Erythroblast (primary cell): ENCODE measurements at regions not wholly inside any gene's neighbourhood (a gene's known extent, or its start where the extent isn't known, plus 50 kb on each side); places are given as distances from the start of the nearest gene placed in this dataset.

Experiments used
- DNase-seq, 2 experiments: peaks; one replicate each; lab custom pipeline; 2025; lab: John Stamatoyannopoulos, UW
- GATA1 ChIP-seq: IDR thresholded peaks from 2 replicates; pipeline ENCODE4 v1.6.1; 2011; ENCODE audit warnings: low read depth, mild to moderate bottlenecking, control low read depth, low read length, moderate library complexity
- POLR2A ChIP-seq: IDR thresholded peaks from 2 replicates; pipeline ENCODE4 v1.6.1; 2011; ENCODE audit warnings: mild to moderate bottlenecking, low read length

DNA sequence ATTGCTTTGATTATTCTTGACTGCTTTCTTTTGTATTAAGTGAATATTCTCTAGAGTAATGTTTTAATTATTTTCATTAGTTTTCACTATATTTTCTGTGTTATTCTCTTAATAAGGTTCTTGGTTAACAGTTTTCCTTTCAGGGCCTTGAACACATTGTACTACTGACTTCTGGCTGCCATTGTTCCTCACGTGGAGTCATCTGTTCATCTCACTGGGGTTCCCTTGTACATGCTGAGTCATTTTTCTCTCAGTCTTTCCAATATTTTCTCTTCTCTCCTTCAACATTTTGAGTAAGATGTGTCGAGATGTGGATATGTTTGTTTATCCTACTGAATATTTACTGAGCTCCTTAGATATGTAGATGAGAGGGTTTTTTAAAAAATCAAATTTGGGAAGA is 400.7 kb downstream of the TCERG1L start:
- no peak for DNase-seq
- no peak for TF ChIP-seq POLR2A
- TF ChIP-seq GATA1: no peak

DNA sequence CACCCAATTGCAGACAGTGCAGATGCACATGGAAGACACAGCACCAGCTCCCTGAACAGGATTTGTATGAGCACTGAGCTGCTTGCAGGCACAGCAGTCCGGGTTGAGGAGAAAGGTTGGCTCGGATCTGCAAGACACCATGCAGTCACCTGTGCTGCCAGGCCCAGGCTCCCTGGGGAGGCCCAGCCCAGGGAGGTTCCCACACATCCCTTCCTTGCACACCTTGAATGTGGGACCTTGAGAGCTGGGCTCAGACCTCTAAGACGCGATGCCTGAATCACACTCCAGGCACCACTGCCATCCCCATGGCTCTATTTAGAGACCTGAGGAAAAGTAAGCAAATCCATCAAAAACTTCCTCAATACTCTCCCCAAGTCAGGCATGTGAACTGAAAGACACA is 397.7 kb downstream of the TCERG1L start:
- no peak for TF ChIP-seq POLR2A
- no peak for TF ChIP-seq GATA1
- no peak for DNase-seq

DNA sequence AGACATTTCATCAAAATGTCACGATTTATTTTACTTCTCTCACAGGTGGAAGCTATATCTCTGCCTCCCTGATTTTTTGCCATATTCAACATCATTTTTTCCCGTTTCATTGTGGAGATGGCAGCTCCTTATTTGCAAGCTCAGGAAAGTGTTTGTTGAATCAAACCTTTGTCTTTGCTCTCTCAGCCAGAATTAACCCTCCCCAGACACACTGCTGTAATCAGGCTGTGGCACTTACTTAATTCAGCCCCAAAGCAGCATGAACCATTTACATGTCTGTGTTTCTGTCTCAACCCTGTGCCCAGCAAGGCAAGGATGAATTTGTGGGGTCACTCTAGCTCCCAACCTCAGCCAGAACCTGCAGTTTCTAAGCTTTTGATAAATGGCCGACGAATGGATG is 397.2 kb downstream of the TCERG1L start:
- no peak for DNase-seq
- TF ChIP-seq GATA1: no peak
- TF ChIP-seq POLR2A: no peak

DNA sequence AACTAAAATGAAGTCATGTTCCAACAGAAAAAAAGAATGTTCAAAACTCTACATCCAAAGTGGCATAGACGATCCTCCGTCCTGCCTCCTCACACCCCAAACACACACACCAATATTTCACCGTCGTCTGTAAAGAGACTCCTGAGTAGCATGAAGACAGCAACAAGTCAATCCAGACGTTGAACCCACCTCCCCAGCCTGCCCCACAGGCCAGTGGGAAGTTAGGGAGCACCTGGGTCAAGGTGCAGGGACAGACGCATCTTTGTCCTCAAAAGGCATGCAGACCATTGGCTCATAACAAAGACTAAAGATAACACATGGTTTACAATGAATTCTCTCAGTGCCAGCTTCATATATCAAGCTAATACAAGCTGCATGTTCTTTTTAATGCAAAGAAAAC is 396.5 kb downstream of the TCERG1L start:
- TF ChIP-seq GATA1 (no peak), POLR2A (no peak)
- no peak for DNase-seq

DNA sequence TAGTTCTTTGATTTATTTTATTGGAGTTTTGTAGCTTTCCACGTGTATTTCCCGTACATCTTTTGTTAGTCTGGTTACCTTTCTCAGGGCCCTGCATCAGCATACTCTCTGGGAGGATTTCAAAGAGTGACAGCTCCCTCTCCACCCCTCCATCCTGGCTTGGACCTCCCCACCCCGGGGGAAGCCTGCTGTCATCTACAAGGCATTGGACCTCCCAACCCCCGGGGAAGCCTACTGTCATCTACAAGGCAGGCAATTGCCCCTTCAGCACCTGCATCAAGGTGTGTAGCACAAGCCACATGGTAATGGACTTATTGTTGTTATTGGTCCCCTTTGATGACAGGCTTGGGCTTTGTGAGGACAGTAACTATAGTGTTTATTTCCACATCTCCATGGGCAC is 390.1 kb downstream of the TCERG1L start:
- TF ChIP-seq GATA1 (no peak), POLR2A (no peak)
- DNase-seq: no peak

DNA sequence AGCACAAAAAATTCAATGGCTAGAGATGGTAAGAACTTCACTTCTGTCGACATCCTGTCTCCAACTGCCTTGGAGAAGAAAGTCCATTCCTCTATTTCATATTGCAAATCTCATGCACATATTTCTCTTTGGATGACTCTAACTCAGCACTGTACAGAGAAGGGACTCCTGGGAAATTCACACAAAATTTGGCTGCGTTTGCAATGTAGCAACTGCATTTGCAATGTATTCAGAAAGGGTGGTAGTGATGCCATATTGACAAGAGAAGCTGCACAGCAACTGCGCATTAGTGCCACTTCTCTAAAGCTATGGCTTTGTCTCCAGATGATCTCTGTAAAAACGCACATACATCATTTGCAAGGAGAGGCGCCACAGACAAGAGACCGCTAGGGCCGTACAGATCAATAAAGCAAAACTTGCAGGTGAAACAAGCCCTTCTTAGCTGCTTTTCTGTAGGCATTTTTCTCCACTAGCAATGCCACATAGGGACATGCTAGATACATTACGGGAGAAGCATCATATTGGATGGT is 389.5 kb downstream of the TCERG1L start:
- no peak for DNase-seq
- TF ChIP-seq POLR2A: no peak
- TF ChIP-seq GATA1: no peak

DNA sequence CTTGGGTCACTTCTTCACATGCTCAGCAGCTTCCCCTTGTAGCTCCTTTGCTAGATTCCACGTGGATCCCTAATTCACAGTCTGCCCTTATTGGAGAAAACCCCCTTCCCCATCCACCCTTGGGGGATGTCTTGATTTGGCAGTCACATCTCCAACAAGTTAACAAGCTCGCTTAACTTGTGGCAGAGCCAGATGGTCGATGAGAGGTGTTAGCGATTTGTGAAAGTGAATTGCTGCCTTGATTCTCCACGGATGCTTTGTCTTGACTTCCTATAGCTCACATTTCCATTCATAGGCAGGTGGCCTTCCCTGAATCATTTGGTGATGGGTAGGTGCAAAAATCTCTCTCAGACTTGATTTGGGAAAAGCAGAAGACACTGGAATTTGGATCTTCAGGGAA is 387.9 kb downstream of the TCERG1L start:
- DNase-seq: no peak
- no peak for TF ChIP-seq POLR2A
- no peak for TF ChIP-seq GATA1

DNA sequence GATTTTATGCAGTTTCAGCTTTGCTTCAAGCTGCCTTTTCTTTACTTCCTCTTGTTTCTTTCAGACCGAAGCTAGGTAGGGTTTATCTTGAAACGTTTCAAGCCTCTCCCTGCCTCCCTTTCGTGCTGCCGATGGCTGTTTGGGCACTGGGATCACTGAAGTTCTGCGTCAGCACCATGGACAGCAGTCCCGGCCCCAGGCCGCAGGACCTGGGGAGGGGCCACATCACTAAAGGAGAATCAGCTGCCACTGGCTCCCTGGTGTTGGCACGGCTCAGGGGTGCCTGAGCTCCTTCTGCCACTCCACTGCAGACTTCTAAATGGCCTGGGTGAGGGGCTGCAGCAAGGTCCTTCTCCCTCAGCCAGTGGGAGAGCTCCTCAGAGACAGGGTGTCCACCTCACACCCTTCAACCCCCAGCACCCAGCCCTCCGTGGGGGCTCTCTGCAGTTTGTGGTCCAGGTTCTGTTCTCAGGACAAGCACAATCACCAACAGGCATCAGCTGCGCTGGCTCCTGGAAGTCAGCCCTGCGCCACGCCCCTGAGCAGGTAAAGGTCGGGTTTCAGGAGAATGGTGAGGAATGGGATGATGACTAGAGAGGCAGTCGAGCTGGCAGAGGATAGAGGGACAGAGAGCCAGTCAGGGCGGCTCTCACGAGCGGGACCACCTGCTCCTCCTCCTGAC is 387.2 kb downstream of the TCERG1L start:
- peak in 1 of 2 experiments; percentile 2 for DNase-seq
- TF ChIP-seq GATA1: no peak

DNA sequence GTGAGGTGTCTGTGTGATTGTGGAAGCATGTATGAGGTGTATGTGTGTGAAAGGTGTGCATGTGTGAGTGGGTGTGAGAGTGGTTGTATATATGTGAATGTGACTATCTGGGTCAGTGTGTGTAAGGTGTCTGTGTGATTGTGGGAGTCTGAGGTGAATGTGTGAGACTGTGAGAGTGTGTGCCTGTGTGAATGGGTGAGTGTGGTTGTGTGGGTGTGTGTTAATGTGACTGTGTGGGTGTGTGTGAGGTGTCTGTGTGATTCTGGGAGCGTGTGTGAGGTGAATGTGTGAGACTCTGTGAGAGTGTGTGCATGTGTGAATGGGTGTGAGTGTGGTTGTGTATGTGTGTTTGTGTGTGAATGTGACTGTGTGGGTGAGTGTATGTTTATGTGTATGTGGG is 385.1 kb downstream of the TCERG1L start:
- TF ChIP-seq POLR2A (no peak), GATA1 (no peak)
- DNase-seq: no peak

DNA sequence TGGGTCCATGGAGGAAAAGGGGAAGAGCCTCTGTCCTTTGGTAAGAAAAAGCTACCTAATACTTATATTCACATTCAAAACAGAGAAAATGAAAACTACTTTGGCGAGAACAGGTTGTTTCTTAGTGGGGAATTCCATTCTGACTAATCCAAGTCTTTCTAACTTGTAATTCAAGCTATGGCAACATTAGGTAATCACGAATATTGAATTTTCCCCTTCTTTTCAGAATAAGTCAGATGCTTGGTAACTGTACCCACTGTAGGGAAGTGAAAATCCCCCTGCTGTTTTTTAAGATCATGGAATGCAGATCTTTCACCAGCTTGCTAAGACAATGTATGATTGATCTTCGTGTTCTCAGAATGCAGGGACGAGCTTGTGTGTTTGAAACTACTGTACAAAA is 384.4 kb downstream of the TCERG1L start:
- no peak for TF ChIP-seq POLR2A
- TF ChIP-seq GATA1: no peak
- no peak for DNase-seq

DNA sequence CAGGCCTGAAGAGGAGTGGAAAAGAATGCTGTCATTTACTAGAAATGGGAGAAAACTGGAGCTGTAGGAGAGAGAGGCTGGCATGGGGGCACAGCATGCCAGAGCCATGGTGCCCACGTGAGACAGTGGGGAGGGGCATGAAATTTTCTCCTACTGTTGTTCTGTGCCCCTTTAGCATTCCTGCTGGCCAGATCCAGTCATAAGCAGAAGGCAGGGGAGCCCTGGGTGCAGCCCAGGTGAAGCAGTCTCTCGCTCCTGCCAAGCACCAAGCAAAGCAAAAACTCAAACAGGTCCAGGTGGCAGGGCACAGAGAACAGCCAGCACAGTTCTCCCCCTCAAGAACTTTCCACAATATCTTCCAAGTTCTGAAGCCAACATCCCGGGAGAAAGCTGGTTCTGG is 383.2 kb downstream of the TCERG1L start:
- no peak for TF ChIP-seq GATA1
- TF ChIP-seq POLR2A: no peak

DNA sequence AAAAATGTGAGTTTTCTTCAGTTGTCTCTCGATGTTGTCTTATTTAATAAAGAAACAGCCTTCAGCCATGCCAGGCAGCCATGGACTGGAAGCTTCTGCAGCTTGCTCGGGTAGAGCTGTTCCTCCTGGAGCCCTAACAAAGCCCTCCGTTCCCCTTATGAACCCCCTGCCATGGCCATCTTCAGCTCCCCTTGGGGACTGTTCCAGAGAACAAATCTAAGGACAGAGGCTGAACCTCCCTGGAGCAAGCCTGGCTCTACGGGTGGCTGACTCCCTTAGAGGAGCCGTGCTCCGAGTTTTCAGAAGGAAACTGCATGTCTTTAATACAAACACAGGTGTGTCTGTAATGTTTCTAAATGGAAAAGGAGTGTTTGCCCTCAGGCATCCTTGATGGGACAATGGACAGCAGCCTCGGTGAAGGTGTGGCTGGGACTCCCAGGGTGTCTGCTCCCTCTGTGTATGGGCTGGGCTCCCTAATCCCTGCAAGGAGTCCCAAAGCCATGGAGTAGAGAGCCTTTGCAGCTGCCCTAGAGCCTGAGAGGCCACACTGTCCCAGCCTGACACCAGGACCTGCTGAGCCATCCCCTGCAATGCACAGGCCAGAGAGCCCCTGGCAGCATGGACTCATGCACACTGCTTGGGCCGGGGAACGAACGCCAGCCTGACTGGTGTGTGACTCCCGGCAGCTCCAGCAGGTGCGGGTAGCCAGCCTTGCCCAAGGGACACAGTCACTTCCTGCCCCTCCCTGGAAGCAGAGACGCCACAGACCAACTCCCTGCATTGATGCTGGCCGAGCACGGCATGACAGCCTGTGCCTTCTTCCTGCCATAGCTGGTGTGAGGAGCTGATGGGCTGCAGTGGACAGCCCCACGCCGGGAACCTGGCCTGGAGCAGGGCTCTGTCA is 381.8 kb downstream of the TCERG1L start:
- no peak for TF ChIP-seq POLR2A
- TF ChIP-seq GATA1: no peak
- no peak for DNase-seq

More for the DNA sequence above, 383.2 kb downstream of the TCERG1L start:
- DNase-seq: no peak

DNA sequence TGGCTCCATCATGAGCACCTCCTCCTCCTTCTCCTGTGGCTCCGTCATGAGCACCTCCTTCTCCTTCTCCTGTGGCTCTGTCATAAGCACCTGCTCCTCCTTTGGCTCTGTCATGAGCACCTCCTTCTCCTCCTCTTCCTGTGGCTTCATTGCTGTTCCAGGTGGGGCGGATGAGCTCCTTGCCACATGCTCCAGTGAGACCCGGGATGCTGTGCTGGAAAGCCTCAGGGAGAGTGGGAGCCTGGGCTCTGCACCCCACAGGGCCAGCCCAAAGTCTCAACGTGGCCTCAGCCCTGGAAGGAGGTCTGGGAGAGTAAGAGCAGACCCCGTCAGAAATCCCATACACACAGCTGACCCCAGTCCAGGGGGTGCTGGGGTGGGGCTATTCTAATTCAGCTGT is 380.7 kb downstream of the TCERG1L start:
- TF ChIP-seq POLR2A (no peak), GATA1 (no peak)
- no peak for DNase-seq

DNA sequence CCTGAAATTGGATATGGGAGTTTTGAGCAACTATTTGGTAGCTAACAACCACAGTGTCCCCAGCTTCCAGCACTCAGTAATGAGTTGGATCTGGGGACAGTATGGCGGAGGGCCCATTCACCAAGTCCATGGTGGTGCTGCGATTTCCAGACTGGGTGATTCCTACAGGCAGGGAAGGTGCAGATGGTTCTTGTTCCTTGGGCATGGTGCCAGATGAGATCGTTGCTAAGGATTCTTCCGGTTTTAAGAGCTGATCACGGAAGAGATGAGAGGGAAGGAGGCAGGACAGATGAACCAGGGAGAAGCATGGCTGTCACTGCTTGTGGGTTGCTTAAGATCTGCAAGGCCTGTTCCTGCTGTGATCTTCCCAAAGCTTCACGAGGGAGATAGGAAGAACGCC is 380.3 kb downstream of the TCERG1L start:
- TF ChIP-seq GATA1 (no peak), POLR2A (no peak)
- DNase-seq: no peak

DNA sequence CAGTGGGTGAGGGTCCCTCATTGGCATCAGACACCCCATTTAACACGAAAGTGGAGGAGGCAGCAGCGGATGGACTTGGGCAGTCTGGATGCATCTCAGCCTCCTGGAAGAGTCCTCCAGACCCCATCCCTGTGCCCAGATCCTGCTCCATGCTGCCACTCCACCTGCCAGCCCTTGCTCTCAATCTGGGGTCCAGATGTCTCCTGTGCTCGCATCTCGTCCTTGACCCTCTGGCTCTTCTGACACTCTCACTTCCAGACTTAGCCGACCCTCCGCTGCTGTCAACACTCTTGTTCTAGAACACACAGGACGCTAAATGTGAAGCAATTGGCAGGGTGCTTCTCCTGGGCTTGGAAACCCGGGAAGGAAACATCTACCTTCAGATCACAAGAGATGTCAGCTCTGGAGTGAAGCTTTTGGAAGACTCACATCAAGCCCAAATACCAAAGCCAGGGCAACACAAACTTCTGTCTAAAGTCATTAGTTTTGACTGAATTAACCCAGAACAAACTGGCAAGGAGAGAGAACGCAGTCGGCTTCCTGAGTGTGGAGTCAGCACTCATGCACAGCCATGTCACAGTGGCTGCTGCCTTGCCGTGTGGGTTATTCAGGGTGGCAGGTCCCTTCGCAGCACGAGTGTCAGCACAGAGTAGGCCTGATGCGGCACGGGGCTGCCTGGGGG is 379.1 kb downstream of the TCERG1L start:
- DNase-seq: no peak
- TF ChIP-seq GATA1 (no peak), POLR2A (no peak)
